UCSD-AML1 (cell line): ENCODE measurements at regions not wholly inside any gene's neighbourhood (a gene's known extent, or its start where the extent isn't known, plus 50 kb on each side); places are given as distances from the start of the nearest gene placed in this dataset.

Experiments
- DNase-seq: peaks from one replicate; lab custom pipeline; 2025; ENCODE audit not compliant: unreplicated experiment; lab: John Stamatoyannopoulos, UW

GRCh38 chr12:20213723-20214625, 154.4 kb upstream of the PDE3A start:
- DNase-seq, result no peak

- DNase-seq, result no peak
These were observed 148.0 kb upstream of the PDE3A start for GRCh38 chr12:20220339-20220738.

- DNase-seq, result no peak
These were observed 135.2 kb upstream of the PDE3A start for GRCh38 chr12:20232931-20233675.

GRCh38 chr12:20234474-20234873, 133.9 kb upstream of the PDE3A start:
- no peak for DNase-seq

GRCh38 chr12:20237091-20237490, 131.2 kb upstream of the PDE3A start:
- no peak for DNase-seq

- no peak for DNase-seq
These were observed 122.8 kb upstream of the PDE3A start for GRCh38 chr12:20245491-20245890.

- DNase-seq, result no peak
These were observed 119.7 kb upstream of the PDE3A start for GRCh38 chr12:20248646-20249045.

- no peak for DNase-seq
These were observed 117.6 kb upstream of the PDE3A start for GRCh38 chr12:20250761-20251160.

- DNase-seq, result no peak
These were observed 111.0 kb upstream of the PDE3A start for GRCh38 chr12:20257311-20257710.

- no peak for DNase-seq
These were observed 108.6 kb upstream of the PDE3A start for GRCh38 chr12:20259786-20260185.

GRCh38 chr12:20260851-20261250, 107.5 kb upstream of the PDE3A start:
- no peak for DNase-seq

GRCh38 chr12:20262119-20262518, 106.2 kb upstream of the PDE3A start:
- DNase-seq, result no peak

- DNase-seq, result no peak
These were observed 104.3 kb upstream of the PDE3A start for GRCh38 chr12:20264026-20264425.

- no peak for DNase-seq
These were observed 103.7 kb upstream of the PDE3A start for GRCh38 chr12:20264608-20265114.

- no peak for DNase-seq
These were observed 100.1 kb upstream of the PDE3A start for GRCh38 chr12:20268121-20268732.

- no peak for DNase-seq
These were observed 99.6 kb upstream of the PDE3A start for GRCh38 chr12:20268771-20269170.

GRCh38 chr12:20269337-20270067, 98.8 kb upstream of the PDE3A start:
- DNase-seq, result no peak

GRCh38 chr12:20270557-20270956, 97.8 kb upstream of the PDE3A start:
- no peak for DNase-seq

- DNase-seq, result no peak
These were observed 96.2 kb upstream of the PDE3A start for GRCh38 chr12:20272161-20272560.

GRCh38 chr12:20272801-20273200, 95.5 kb upstream of the PDE3A start:
- no peak for DNase-seq

- no peak for DNase-seq
These were observed 94.3 kb upstream of the PDE3A start for GRCh38 chr12:20274008-20274407.
